ENCODE measurements at regions not wholly inside any gene's neighbourhood (a gene's known extent, or its start where the extent isn't known, plus 50 kb on each side); places are given as distances from the start of the nearest gene placed in this dataset.

DNA sequence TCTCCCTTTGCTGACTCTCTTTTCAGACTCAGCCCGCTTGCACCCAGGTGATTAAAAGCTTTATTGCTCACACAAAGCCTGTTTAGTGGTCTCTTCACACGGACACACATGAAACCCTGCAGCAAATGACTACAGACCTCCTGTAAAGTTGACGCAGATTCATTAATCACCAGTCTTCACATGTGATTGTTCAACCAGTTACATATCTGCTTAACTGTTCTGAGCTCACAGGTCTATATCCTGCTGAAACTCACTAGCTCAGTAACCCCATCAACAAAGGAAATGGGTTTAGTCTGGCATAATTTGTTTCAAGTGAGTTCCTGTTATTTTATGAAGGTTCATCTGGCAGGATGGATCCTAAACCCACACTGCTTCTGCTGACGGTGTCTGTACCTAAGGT lies 68.4 kb upstream of the GJA8 start:
- TF ChIP-seq ZNF223 (tag by site-specific recombination; IDR thresholded peaks at IDR 0.05) (no peak), ZBTB21 (tag by site-specific recombination; IDR thresholded peaks at IDR 0.05) (no peak), ZNF23 (tag by site-specific recombination; IDR thresholded peaks at IDR 0.05; ENCODE audit: borderline replicate concordance) (no peak), ZNF529 (tag by site-specific recombination; IDR thresholded peaks at IDR 0.05; ENCODE audit: insufficient replicate concordance) (no peak), ZNF311 (tag by site-specific recombination; IDR thresholded peaks at IDR 0.05; ENCODE audit: borderline replicate concordance) (no peak), ZNF521 (tag by site-specific recombination; IDR thresholded peaks at IDR 0.05) (no peak), HOXD13 (CRISPR knock-in tag; IDR thresholded peaks at IDR 0.05; ENCODE audit: borderline replicate concordance) (no peak), KLF16 (tag by site-specific recombination; IDR thresholded peaks at IDR 0.05) (no peak), ZNF660 (tag by site-specific recombination; IDR thresholded peaks at IDR 0.05) (no peak)
- TF ChIP-seq, protein P1, sequence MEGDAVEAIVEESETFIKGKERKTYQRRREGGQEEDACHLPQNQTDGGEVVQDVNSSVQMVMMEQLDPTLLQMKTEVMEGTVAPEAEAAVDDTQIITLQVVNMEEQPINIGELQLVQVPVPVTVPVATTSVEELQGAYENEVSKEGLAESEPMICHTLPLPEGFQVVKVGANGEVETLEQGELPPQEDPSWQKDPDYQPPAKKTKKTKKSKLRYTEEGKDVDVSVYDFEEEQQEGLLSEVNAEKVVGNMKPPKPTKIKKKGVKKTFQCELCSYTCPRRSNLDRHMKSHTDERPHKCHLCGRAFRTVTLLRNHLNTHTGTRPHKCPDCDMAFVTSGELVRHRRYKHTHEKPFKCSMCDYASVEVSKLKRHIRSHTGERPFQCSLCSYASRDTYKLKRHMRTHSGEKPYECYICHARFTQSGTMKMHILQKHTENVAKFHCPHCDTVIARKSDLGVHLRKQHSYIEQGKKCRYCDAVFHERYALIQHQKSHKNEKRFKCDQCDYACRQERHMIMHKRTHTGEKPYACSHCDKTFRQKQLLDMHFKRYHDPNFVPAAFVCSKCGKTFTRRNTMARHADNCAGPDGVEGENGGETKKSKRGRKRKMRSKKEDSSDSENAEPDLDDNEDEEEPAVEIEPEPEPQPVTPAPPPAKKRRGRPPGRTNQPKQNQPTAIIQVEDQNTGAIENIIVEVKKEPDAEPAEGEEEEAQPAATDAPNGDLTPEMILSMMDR (tag by site-specific recombination; IDR thresholded peaks at IDR 0.05) = no peak
- TF ChIP-seq, protein P2, sequence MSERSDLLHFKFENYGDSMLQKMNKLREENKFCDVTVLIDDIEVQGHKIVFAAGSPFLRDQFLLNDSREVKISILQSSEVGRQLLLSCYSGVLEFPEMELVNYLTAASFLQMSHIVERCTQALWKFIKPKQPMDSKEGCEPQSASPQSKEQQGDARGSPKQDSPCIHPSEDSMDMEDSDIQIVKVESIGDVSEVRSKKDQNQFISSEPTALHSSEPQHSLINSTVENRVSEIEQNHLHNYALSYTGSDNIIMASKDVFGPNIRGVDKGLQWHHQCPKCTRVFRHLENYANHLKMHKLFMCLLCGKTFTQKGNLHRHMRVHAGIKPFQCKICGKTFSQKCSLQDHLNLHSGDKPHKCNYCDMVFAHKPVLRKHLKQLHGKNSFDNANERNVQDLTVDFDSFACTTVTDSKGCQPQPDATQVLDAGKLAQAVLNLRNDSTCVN (tag by site-specific recombination; optimal IDR thresholded peaks at IDR 0.05) = no peak
